ENCODE measurements at regions not wholly inside any gene's neighbourhood (a gene's known extent, or its start where the extent isn't known, plus 50 kb on each side); places are given as distances from the start of the nearest gene placed in this dataset.

DNA sequence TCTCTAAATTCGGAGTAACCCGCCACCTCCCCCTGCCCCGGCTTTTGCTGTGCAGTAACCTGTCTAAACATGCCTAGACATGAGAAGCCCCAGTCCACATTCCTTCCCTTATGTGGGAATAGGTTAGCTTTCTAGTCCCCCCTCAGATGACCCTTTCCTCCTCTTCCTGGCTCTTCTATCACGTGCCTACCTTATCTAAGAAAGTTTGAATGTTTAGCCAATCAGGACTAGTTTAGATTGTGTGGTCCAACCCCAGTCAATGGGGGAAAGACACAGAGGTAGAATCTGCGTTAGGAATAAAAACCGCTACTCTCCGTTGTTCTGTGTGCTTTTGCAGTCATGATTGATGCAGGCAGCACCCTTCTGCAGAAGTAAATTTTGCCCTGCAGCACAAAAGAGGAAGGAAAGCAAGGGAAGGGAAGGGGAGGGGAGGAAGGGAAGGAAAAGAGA is 69.0 kb upstream of the CD93 start (continued):
- no peak for TF ChIP-seq ZNF584 (CRISPR knock-in tag; IDR thresholded peaks at IDR 0.05; ENCODE audit: low read depth)
- TF ChIP-seq SMAD2 (IDR thresholded peaks at IDR 0.05; ENCODE audit: low read depth, low read length) = no peak
- TF ChIP-seq ZNF398 (CRISPR knock-in tag; IDR thresholded peaks at IDR 0.05) = no peak
- TF ChIP-seq, protein P1, sequence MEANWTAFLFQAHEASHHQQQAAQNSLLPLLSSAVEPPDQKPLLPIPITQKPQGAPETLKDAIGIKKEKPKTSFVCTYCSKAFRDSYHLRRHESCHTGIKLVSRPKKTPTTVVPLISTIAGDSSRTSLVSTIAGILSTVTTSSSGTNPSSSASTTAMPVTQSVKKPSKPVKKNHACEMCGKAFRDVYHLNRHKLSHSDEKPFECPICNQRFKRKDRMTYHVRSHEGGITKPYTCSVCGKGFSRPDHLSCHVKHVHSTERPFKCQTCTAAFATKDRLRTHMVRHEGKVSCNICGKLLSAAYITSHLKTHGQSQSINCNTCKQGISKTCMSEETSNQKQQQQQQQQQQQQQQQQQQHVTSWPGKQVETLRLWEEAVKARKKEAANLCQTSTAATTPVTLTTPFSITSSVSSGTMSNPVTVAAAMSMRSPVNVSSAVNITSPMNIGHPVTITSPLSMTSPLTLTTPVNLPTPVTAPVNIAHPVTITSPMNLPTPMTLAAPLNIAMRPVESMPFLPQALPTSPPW (CRISPR knock-in tag; IDR thresholded peaks at IDR 0.05) = no peak; the same call in 1 of the 2 replicates
- TF ChIP-seq, protein P2, sequence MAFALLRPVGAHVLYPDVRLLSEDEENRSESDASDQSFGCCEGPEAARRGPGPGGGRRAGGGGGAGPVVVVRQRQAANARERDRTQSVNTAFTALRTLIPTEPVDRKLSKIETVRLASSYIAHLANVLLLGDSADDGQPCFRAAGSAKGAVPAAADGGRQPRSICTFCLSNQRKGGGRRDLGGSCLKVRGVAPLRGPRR (CRISPR knock-in tag; IDR thresholded peaks at IDR 0.05) = no peak
- no peak for TF ChIP-seq GABPB1 (CRISPR knock-in tag; IDR thresholded peaks at IDR 0.05)
- no peak for TF ChIP-seq NFIX (CRISPR knock-in tag; IDR thresholded peaks at IDR 0.05; ENCODE audit: low read depth)
- TF ChIP-seq E2F3 (CRISPR knock-in tag; IDR thresholded peaks at IDR 0.05) = no peak
- peak; percentile 77 for TF ChIP-seq USF1 (CRISPR knock-in tag; IDR thresholded peaks at IDR 0.05)
- no peak for TF ChIP-seq ZNF583 (CRISPR knock-in tag; IDR thresholded peaks at IDR 0.05)
- TF ChIP-seq LARP7 (IDR thresholded peaks at IDR 0.05) = no peak
- TF ChIP-seq POLR2AphosphoS2 (IDR thresholded peaks at IDR 0.05; ENCODE audit: low read length) = no peak
- TF ChIP-seq CREBBP (IDR thresholded peaks at IDR 0.05; ENCODE audit: low read depth, low read length) = no peak
- TF ChIP-seq NFE2L1 (tag; IDR thresholded peaks at IDR 0.05; ENCODE audit: borderline replicate concordance, low read depth) = no peak
- no peak for TF ChIP-seq ELF2 (CRISPR knock-in tag; IDR thresholded peaks at IDR 0.05)
- TF ChIP-seq SMARCA5 (IDR thresholded peaks at IDR 0.05) = no peak
- no peak for TF ChIP-seq ETS2 (tag; IDR thresholded peaks at IDR 0.05; ENCODE audit: borderline replicate concordance, poor library complexity, severe bottlenecking)
- TF ChIP-seq, protein P3, sequence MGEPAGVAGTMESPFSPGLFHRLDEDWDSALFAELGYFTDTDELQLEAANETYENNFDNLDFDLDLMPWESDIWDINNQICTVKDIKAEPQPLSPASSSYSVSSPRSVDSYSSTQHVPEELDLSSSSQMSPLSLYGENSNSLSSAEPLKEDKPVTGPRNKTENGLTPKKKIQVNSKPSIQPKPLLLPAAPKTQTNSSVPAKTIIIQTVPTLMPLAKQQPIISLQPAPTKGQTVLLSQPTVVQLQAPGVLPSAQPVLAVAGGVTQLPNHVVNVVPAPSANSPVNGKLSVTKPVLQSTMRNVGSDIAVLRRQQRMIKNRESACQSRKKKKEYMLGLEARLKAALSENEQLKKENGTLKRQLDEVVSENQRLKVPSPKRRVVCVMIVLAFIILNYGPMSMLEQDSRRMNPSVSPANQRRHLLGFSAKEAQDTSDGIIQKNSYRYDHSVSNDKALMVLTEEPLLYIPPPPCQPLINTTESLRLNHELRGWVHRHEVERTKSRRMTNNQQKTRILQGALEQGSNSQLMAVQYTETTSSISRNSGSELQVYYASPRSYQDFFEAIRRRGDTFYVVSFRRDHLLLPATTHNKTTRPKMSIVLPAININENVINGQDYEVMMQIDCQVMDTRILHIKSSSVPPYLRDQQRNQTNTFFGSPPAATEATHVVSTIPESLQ (CRISPR knock-in tag; IDR thresholded peaks at IDR 0.05) = no peak
